ENCODE measurements at regions not wholly inside any gene's neighbourhood (a gene's known extent, or its start where the extent isn't known, plus 50 kb on each side); places are given as distances from the start of the nearest gene placed in this dataset.

DNA sequence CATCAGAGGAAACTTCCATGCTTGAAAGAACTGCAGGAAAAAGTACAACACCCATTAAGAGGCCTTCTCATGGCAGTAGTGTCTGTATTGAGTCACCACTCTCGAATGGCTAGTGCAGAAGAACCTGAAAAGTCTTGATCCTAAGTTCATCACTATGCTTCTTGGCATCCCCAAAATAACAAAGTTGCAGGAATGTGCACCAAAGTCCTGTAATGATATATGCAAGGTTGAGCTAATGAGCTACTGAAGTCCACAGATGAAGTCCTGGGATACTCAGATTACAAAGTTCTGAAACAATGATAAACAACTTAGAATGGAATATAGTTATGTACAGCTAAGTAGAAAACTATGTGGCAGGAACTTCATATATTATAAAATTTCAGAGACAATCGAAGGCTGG lies 545.4 kb downstream of the FOXG1 start:
- no peak for TF ChIP-seq CTCF (IDR thresholded peaks at IDR 0.05)
- no peak for TF ChIP-seq POLR2A (IDR thresholded peaks at IDR 0.05)
- no peak for TF ChIP-seq POLR2AphosphoS5 (IDR thresholded peaks at IDR 0.05)
